ENCODE measurements at regions not wholly inside any gene's neighbourhood (a gene's known extent, or its start where the extent isn't known, plus 50 kb on each side); places are given as distances from the start of the nearest gene placed in this dataset.

- H3K27ac ChIP-seq = no peak overlapping the region
- H3K4me1 ChIP-seq = no peaks in the 10 kb centered on the region
- intact Hi-C loops (cut with DNase I) = no loop called here
- TF ChIP-seq POLR2A (IDR thresholded peaks at IDR 0.05) (no peak), CTCF (IDR thresholded peaks at IDR 0.05) (no peak)
- 73 to 74% methylated on average over 3 of the region's 3 CpGs for WGBS, 2 donors
- H3K9me3 ChIP-seq = no peaks in the 10 kb centered on the region
- ATAC-seq (no peak), DNase-seq (no peak)
- no peaks in the 10 kb centered on the region for H3K36me3 ChIP-seq (replicated peaks in 1 of 2; ENCODE audit: insufficient read depth in 1 of 2, low read depth in 2 of 2)
- H3K27me3 ChIP-seq = no peaks in the 10 kb centered on the region
- H3K4me3 ChIP-seq = no peak overlapping the region
Measured at GRCh38 chr6:14353281-14353680, 235.7 kb downstream of the CD83 start.

GRCh38 chr6:14353798-14354197 lies 236.2 kb downstream of the CD83 start:
- no peak overlapping the region for H3K27ac ChIP-seq
- no peak for ATAC-seq
- no peaks in the 10 kb centered on the region for H3K9me3 ChIP-seq
- no peaks in the 10 kb centered on the region for H3K36me3 ChIP-seq (replicated peaks in 1 of 2; ENCODE audit: insufficient read depth in 1 of 2, low read depth in 2 of 2)
- no peak overlapping the region for H3K4me3 ChIP-seq
- H3K27me3 ChIP-seq = no peaks in the 10 kb centered on the region
- DNase-seq = no peak
- no peak for TF ChIP-seq POLR2A (IDR thresholded peaks at IDR 0.05)
- TF ChIP-seq CTCF (IDR thresholded peaks at IDR 0.05) = no peak
- no peaks in the 10 kb centered on the region for H3K4me1 ChIP-seq
- WGBS, 2 donors = 92 to 97% methylated on average over 2 of the region's 2 CpGs
- intact Hi-C loops (cut with DNase I) = no loop called here

GRCh38 chr6:14354919-14355572 lies 237.5 kb downstream of the CD83 start:
- intact Hi-C loops (cut with DNase I) = no loop called here
- TF ChIP-seq CTCF (IDR thresholded peaks at IDR 0.05) (no peak), POLR2A (IDR thresholded peaks at IDR 0.05) (no peak)
- peak; percentile 17 to 61 (median 42) for DNase-seq
- ATAC-seq = no peak
- Histone ChIP-seq H3K27me3 (no peaks in the 10 kb centered on the region), H3K27ac (no peak overlapping the region), H3K4me1 (no peaks in the 10 kb centered on the region), H3K36me3 (replicated peaks in 1 of 2; ENCODE audit: insufficient read depth in 1 of 2, low read depth in 2 of 2) (no peaks in the 10 kb centered on the region), H3K4me3 (no peak overlapping the region), H3K9me3 (no peaks in the 10 kb centered on the region)
- WGBS, 2 donors = 35 to 42% methylated on average over 5 of the region's 5 CpGs

GRCh38 chr6:14359438-14359837 lies 241.9 kb downstream of the CD83 start:
- no peaks in the 10 kb centered on the region for H3K9me3 ChIP-seq
- TF ChIP-seq POLR2A (IDR thresholded peaks at IDR 0.05) (no peak), CTCF (IDR thresholded peaks at IDR 0.05) (no peak)
- no peaks in the 10 kb centered on the region for H3K27me3 ChIP-seq
- no peak for ATAC-seq
- WGBS, 2 donors = 85 to 88% methylated on average over 5 of the region's 5 CpGs
- no peaks in the 10 kb centered on the region for H3K4me1 ChIP-seq
- intact Hi-C loops (cut with DNase I) = no loop called here
- H3K4me3 ChIP-seq = no peak overlapping the region
- no peak for DNase-seq
- no peaks in the 10 kb centered on the region for H3K36me3 ChIP-seq (replicated peaks in 1 of 2; ENCODE audit: insufficient read depth in 1 of 2, low read depth in 2 of 2)
- no peak overlapping the region for H3K27ac ChIP-seq

DNA sequence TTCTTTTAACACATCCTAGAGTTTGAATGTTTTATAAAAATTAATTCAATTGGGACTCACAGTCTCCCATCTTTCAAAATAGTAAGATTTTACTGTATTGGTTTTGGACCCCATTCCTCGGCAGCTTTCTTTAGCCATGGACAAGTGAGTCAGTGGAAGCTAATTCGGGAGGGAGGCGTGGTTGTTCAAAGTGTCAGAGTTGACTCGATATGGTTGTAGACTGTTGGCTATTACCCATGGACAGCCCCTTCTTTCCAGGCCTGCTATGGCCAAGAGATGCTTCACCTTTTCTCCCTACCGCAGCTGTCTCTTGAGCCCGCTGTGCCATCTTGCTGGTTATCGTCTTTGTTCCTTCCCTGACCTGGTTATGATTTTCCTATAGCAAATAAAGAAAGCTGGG lies 243.0 kb downstream of the CD83 start:
- intact Hi-C loops (cut with DNase I) = no loop called here
- DNase-seq (no peak), ATAC-seq (no peak)
- Histone ChIP-seq H3K4me1 (no peaks in the 10 kb centered on the region), H3K27ac (no peak overlapping the region), H3K27me3 (no peaks in the 10 kb centered on the region), H3K4me3 (no peak overlapping the region), H3K36me3 (replicated peaks in 1 of 2; ENCODE audit: insufficient read depth in 1 of 2, low read depth in 2 of 2) (no peaks in the 10 kb centered on the region), H3K9me3 (no peaks in the 10 kb centered on the region)
- TF ChIP-seq CTCF (IDR thresholded peaks at IDR 0.05) (no peak), POLR2A (IDR thresholded peaks at IDR 0.05) (no peak)
- WGBS, 2 donors = 95 to 97% methylated on average over 7 of the region's 7 CpGs

Data from body of pancreas (tissue), 4 donors.